Fibroblast of the aortic adventitia (primary cell): ENCODE measurements at regions not wholly inside any gene's neighbourhood (a gene's known extent, or its start where the extent isn't known, plus 50 kb on each side); places are given as distances from the start of the nearest gene placed in this dataset.

Experiments
- DNase-seq: peaks from one replicate; pipeline ENCODE4 v3.0.0-alpha.2; 2010; ENCODE audit warnings: low read depth
- H3K4me3 ChIP-seq: 2 replicates; pipeline ENCODE4 v1.5.1; 2011; ENCODE audit warnings: low read depth, mild to moderate bottlenecking, control low read depth, low read length, moderate library complexity
- TF ChIP-seq, protein P1 (sequence below): IDR thresholded peaks from 2 replicates; pipeline ENCODE4 v1.5.1; 2011; ENCODE audit warnings: mild to moderate bottlenecking, low read length, control low read depth, inconsistent platforms; ENCODE audit not compliant: insufficient read depth

DNA sequence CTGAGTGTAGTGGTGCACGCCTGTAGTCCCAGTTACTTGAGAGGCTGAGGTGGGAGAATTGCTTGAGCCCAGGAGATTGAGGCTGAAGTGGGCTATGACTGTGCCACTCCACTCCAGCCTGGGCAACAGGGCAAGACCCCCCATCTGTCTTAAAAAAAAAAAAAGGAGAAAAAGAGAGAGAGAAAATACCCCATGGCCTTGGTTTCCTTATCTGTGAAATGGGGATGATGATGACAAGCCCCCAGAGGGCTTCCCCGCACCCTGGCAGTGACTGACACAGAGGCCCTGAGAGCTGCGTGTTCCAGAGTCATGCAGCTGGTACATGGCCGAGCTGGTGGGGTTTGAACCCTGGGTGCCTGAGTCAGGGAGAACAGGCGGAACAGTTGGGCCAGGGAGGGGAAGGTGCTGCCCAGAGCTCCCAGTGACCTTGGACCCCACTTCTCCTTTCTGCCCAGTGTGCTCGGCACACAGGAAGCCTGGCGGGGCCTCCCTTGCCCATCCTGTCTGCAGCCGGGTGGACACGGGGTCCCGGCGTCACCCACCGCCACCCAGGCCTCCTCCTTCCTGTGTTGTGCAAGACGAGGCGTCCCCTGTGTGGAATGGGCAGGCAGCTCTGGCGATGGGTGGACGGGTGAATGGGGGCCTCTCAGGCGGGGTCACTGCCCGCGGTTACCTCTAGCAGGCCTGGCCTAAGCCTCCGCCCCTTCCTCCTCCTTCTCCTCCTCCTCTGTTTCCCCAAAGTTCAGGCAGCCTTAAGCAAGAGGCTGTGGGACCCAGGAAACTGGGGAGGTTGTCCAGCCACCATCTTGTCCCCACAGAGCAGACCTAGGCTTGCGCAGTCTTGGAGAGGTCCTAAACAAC, 84.2 kb downstream of the CEBPB start:
- H3K4me3 ChIP-seq, result no peak overlapping the region
- TF ChIP-seq, protein P1, sequence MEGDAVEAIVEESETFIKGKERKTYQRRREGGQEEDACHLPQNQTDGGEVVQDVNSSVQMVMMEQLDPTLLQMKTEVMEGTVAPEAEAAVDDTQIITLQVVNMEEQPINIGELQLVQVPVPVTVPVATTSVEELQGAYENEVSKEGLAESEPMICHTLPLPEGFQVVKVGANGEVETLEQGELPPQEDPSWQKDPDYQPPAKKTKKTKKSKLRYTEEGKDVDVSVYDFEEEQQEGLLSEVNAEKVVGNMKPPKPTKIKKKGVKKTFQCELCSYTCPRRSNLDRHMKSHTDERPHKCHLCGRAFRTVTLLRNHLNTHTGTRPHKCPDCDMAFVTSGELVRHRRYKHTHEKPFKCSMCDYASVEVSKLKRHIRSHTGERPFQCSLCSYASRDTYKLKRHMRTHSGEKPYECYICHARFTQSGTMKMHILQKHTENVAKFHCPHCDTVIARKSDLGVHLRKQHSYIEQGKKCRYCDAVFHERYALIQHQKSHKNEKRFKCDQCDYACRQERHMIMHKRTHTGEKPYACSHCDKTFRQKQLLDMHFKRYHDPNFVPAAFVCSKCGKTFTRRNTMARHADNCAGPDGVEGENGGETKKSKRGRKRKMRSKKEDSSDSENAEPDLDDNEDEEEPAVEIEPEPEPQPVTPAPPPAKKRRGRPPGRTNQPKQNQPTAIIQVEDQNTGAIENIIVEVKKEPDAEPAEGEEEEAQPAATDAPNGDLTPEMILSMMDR, result no peak
- no peak for DNase-seq

DNA sequence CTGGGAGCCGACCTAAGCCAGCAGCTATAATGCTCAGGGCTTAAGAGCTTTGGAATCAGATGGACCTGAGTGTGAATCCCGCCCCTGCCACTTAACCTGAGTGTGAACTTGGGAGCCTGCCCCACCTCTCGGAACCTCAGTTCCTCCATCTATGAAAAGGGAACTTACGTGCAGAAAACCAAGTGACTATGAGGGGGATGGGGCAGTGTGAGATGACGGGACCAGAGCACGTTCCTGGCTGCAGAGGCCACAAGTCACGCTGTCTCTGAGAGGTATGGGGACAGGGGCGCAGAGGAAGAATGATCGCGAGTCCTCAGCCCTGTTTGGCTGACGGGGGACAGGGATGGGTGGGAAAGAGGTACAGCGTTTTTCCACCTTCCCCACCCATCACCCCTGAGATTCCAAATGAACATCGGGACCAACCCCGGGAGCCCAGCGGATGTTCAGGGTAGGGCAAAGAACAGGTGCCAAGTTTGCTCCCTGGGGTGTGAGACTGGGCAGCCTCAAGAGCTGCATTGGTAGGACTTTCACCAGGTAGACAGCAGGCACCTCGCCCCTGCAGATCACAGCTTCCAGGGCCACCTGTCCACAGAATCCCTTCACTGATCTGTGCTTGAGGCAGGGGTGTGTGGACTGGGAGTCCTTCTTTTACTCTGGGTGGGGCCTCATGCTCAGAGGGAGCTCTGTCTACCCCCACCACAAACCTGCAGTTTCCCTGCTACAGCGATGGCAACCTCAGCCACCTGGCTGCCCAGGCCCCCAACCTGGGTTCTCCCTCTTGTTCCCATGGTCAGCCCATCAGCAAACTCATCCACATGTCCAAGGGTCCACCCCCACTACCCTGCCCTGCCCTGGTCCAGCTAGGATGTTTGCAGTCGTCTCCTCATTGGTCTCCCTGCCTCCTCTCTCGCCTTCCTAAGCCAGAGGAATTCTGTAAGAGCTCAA, 85.8 kb downstream of the CEBPB start:
- TF ChIP-seq, protein P1, result no peak
- no peak overlapping the region for H3K4me3 ChIP-seq
- DNase-seq, result no peak

DNA sequence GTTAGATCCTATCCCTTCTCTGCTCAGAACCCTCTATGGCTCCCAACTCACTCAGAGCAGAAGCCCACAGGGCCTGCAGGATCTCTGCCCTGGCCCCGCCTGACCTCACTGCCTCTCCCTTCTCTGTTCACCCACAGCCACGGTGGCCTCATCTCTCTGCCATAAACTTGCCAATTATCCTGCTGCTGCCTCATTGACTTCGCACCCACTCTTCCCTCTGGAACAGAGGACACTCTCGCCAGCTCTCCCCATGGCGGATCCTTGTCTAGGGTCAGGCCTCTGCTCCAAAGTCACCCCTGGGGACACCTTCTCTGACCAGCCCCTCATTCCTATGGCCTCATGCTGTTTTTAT, 86.4 kb downstream of the CEBPB start:
- TF ChIP-seq, protein P1, result no peak
- DNase-seq, result no peak
- no peak overlapping the region for H3K4me3 ChIP-seq

DNA sequence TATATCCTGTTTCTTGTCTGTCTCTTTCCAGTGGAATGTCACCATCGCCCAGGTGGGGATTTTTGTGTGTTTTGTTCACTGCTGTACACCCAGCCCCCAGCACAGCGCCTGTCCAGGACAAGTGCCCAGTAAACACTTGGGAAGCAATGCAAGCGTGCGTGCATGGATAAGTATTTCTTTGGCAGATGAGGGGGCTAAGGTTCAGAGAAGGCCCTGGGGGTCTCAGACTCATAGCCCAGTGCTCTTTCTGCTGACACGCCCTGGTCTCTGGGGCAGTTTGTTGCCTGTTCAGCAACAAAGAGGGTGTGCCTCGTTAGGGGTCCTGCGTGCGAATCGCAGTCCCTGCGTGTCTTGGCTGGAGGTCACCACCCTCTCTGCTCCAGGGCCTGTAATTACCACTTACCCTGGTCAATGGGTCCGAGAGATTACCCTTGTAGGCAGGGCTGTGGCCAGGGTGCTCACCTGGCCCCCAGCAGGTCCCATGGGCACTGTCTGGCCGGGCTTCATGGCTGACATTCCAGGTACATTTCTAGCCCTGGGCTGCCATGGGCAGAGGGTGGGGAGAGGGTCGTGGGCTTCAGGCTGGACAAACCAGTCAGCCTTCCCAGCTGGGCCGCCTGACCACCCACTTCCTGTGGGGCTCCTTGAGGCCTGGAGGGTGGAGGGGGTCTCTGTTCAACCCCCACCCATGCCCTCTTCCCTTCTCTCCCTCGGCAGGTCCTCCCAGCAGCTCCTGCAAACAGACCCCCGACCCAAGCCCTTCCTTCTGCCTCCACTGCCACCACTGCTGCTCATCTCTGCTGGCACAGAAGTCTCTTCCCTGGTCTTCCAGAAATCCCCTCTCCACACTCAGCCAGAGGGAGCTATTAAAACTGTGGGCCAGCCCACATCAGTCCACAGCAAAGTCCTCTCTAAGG, 87.1 kb downstream of the CEBPB start:
- H3K4me3 ChIP-seq, result no peak overlapping the region
- TF ChIP-seq, protein P1, result no peak
- DNase-seq, result no peak

DNA sequence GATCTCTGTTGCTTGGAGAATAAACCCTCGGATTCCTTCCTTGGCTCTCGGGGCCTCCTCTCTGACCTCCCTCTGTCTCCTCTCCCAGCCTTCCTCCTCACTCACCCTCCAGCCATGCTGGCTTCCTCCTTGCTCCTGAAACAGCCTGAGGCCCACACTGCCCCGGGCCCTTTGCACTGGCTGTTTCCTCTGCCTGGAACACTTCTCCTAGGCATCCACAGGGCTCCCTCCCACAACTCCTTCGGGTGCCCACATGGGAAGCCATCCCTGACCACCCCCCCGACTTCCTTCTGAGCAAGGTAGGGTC, 87.7 kb downstream of the CEBPB start:
- no peak overlapping the region for H3K4me3 ChIP-seq
- TF ChIP-seq, protein P1, result no peak
- no peak for DNase-seq

DNA sequence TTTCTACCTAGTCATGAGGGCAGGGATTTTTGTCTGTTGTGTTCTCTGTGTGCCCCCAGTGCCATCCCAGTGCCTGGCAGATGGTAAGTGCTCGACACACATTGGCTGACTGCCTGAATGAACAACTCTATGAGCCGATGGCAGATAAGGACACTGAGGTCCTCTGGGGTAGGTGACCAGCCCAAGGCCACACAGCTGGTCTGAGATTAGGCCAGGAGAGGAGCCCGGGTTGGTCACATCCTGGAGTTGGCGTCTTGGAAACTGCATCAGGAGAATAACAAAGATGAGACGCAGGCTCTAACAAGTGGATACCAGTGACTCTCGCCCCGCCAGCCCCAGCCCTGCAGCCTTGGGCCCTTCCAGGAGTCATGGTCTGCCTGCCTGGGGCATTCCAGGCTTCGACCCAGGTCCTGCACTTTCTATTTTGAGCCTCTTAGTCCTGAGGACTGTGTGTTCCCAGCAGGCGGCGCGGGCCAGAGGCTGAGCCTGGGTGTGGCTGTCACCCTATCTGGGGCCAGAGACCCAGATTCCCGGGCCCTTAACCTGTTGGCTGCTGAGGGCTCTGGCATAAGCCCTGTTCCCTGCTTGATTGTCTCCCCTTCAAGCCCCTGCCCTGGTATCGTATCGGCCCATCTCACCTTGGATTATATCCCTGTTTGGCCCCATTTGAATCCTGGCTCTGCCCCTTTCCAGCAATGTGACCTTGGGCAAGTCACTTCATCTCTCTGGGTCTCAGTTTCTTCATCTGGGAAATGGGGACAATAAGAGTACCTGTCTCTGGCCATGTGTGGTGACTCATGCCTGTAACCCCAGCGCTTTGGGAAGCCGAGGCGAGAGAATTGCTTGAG, 88.3 kb downstream of the CEBPB start:
- TF ChIP-seq, protein P1, result peak; percentile 45
- DNase-seq, result peak; percentile 51
- no peak overlapping the region for H3K4me3 ChIP-seq
